ENCODE measurements at regions not wholly inside any gene's neighbourhood (a gene's known extent, or its start where the extent isn't known, plus 50 kb on each side); places are given as distances from the start of the nearest gene placed in this dataset.

GRCh38 chr7:118580743-118581382 lies 356.4 kb downstream of the ANKRD7 start:
- DNase-seq, result no peak

GRCh38 chr7:118583641-118584040 lies 359.1 kb downstream of the ANKRD7 start:
- DNase-seq, result no peak

GRCh38 chr7:118586248-118586647 lies 361.7 kb downstream of the ANKRD7 start:
- DNase-seq, result no peak

GRCh38 chr7:118590107-118590506 lies 365.6 kb downstream of the ANKRD7 start:
- no peak for DNase-seq

- DNase-seq, result no peak
Measured at GRCh38 chr7:118602090-118602489, 377.6 kb downstream of the ANKRD7 start.

- DNase-seq, result no peak
Measured at GRCh38 chr7:118606602-118607001, 382.1 kb downstream of the ANKRD7 start.

- DNase-seq, result no peak
Measured at GRCh38 chr7:118609207-118609606, 384.7 kb downstream of the ANKRD7 start.

GRCh38 chr7:118615681-118616080 lies 391.2 kb downstream of the ANKRD7 start:
- no peak for DNase-seq

- DNase-seq, result no peak
Measured at GRCh38 chr7:118621810-118622360, 397.4 kb downstream of the ANKRD7 start.

GRCh38 chr7:118626739-118627138 lies 402.2 kb downstream of the ANKRD7 start:
- DNase-seq, result no peak

- no peak for DNase-seq
Measured at GRCh38 chr7:118627467-118627866, 403.0 kb downstream of the ANKRD7 start.

- no peak for DNase-seq
Measured at GRCh38 chr7:118629898-118630438, 405.5 kb downstream of the ANKRD7 start.

GRCh38 chr7:118642396-118642795 lies 417.9 kb downstream of the ANKRD7 start:
- DNase-seq, result no peak

GRCh38 chr7:118644346-118644745 lies 419.8 kb downstream of the ANKRD7 start:
- no peak for DNase-seq

GRCh38 chr7:118648002-118648401 lies 423.5 kb downstream of the ANKRD7 start:
- DNase-seq, result no peak

GRCh38 chr7:118657391-118658005 lies 433.0 kb downstream of the ANKRD7 start:
- no peak for DNase-seq

- DNase-seq, result no peak
Measured at GRCh38 chr7:118662266-118662665, 437.8 kb downstream of the ANKRD7 start.

- no peak for DNase-seq
Measured at GRCh38 chr7:118664498-118664897, 440.0 kb downstream of the ANKRD7 start.

- DNase-seq, result no peak
Measured at GRCh38 chr7:118671149-118671548, 446.6 kb downstream of the ANKRD7 start.

GRCh38 chr7:118684796-118685195 lies 460.3 kb downstream of the ANKRD7 start:
- DNase-seq, result no peak

GRCh38 chr7:118689403-118689802 lies 464.9 kb downstream of the ANKRD7 start:
- DNase-seq, result no peak

- DNase-seq, result no peak
Measured at GRCh38 chr7:118696879-118697278, 472.4 kb downstream of the ANKRD7 start.

GRCh38 chr7:118699222-118699621 lies 474.7 kb downstream of the ANKRD7 start:
- no peak for DNase-seq

- DNase-seq, result no peak
Measured at GRCh38 chr7:118708741-118709140, 484.2 kb downstream of the ANKRD7 start.
